Large intestine (tissue), 3 donors: ENCODE measurements at regions not wholly inside any gene's neighbourhood (a gene's known extent, or its start where the extent isn't known, plus 50 kb on each side); places are given as distances from the start of the nearest gene placed in this dataset.

ENCODE experiments used
- DNase-seq, 2 donors: peaks; one replicate each; pipeline versions ENCODE4 v3.0.0 to v3.0.0-alpha.2; 2013
- H3K27ac ChIP-seq: one replicate; pipeline ENCODE4 v1.5.1; 2013; ENCODE audit warnings: low read length
- H3K27me3 ChIP-seq: 2 replicates; pipeline ENCODE4 v1.6.1; 2013; ENCODE audit warnings: low read length; ENCODE audit not compliant: control insufficient read depth, insufficient read depth
- H3K36me3 ChIP-seq: 2 replicates; pipeline ENCODE4 v1.6.1; 2013; ENCODE audit warnings: low read length; ENCODE audit not compliant: control insufficient read depth, insufficient read depth
- H3K4me1 ChIP-seq: one replicate; pipeline ENCODE4 v1.6.1; 2013; ENCODE audit warnings: low read length; ENCODE audit not compliant: control insufficient read depth, insufficient read depth
- H3K4me3 ChIP-seq: one replicate; pipeline ENCODE4 v1.5.1; 2013; ENCODE audit warnings: low read length
- H3K9me3 ChIP-seq: one replicate; pipeline ENCODE4 v1.6.1; 2013; ENCODE audit warnings: mild to moderate bottlenecking, low read depth, low read length, moderate library complexity; ENCODE audit not compliant: control insufficient read depth
- WGBS: methylation state at CpG from one replicate; pipeline ENCODE4 v1.1.5; 2013; ENCODE audit warnings: low lambda C conversion rate; ENCODE audit not compliant: insufficient coverage; 5-methylcytosine and 5-hydroxymethylcytosine counted together

- Histone ChIP-seq H3K36me3 (no peaks in the 10 kb centered on the region), H3K4me1 (no peaks in the 10 kb centered on the region), H3K4me3 (no peak overlapping the region), H3K9me3 (peaks cover 3% of the 10 kb centered on the region), H3K27me3 (no peaks in the 10 kb centered on the region), H3K27ac (no peak overlapping the region)
- no peak for DNase-seq
- no CpG with 5 or more reads among the region's 7 CpGs for WGBS
Measured at GRCh38 chr2:216563646-216564045, 65.0 kb downstream of the RPL37A start.

GRCh38 chr2:216564611-216565010 lies 66.0 kb downstream of the RPL37A start:
- no peak overlapping the region for H3K27ac ChIP-seq
- no CpG with 5 or more reads among the region's 2 CpGs for WGBS
- H3K4me1 ChIP-seq, result no peaks in the 10 kb centered on the region
- no peak for DNase-seq
- peaks cover 3% of the 10 kb centered on the region for H3K9me3 ChIP-seq
- no peak overlapping the region for H3K4me3 ChIP-seq
- no peaks in the 10 kb centered on the region for H3K27me3 ChIP-seq
- H3K36me3 ChIP-seq, result no peaks in the 10 kb centered on the region

GRCh38 chr2:216565956-216566355 lies 67.3 kb upstream of the IGFBP2 start:
- H3K27me3 ChIP-seq, result no peaks in the 10 kb centered on the region
- no peak for DNase-seq
- 90% methylated on average over 2 of the region's 7 CpGs for WGBS
- H3K27ac ChIP-seq, result no peak overlapping the region
- peaks cover 3% of the 10 kb centered on the region for H3K9me3 ChIP-seq
- no peaks in the 10 kb centered on the region for H3K4me1 ChIP-seq
- H3K4me3 ChIP-seq, result no peak overlapping the region
- no peaks in the 10 kb centered on the region for H3K36me3 ChIP-seq

- Histone ChIP-seq H3K27ac (no peak overlapping the region), H3K36me3 (no peaks in the 10 kb centered on the region), H3K4me1 (no peaks in the 10 kb centered on the region), H3K4me3 (no peak overlapping the region), H3K27me3 (no peaks in the 10 kb centered on the region), H3K9me3 (peaks cover 3% of the 10 kb centered on the region)
- no peak for DNase-seq
- WGBS, result no CpG with 5 or more reads among the region's 3 CpGs
Measured at GRCh38 chr2:216568576-216568975, 64.6 kb upstream of the IGFBP2 start.

GRCh38 chr2:216569765-216570164 lies 63.5 kb upstream of the IGFBP2 start:
- no peak overlapping the region for H3K4me3 ChIP-seq
- no peaks in the 10 kb centered on the region for H3K27me3 ChIP-seq
- 100% methylated on average over 1 of the region's 5 CpGs for WGBS
- no peaks in the 10 kb centered on the region for H3K36me3 ChIP-seq
- no peak overlapping the region for H3K27ac ChIP-seq
- H3K9me3 ChIP-seq, result peaks cover 3% of the 10 kb centered on the region
- no peak for DNase-seq
- H3K4me1 ChIP-seq, result no peaks in the 10 kb centered on the region

GRCh38 chr2:216570357-216570756 lies 62.9 kb upstream of the IGFBP2 start:
- Histone ChIP-seq H3K9me3 (peaks cover 3% of the 10 kb centered on the region), H3K27ac (no peak overlapping the region), H3K4me1 (no peaks in the 10 kb centered on the region), H3K4me3 (no peak overlapping the region), H3K27me3 (no peaks in the 10 kb centered on the region), H3K36me3 (no peaks in the 10 kb centered on the region)
- no peak for DNase-seq
- WGBS, result no CpG with 5 or more reads among the region's 1 CpG

GRCh38 chr2:216571178-216571908 lies 61.9 kb upstream of the IGFBP2 start:
- no peaks in the 10 kb centered on the region for H3K27me3 ChIP-seq
- H3K4me1 ChIP-seq, result no peaks in the 10 kb centered on the region
- 92% methylated on average over 2 of the region's 3 CpGs for WGBS
- H3K27ac ChIP-seq, result no peak overlapping the region
- no peak overlapping the region for H3K4me3 ChIP-seq
- DNase-seq, result no peak
- H3K36me3 ChIP-seq, result no peaks in the 10 kb centered on the region
- peaks cover 3% of the 10 kb centered on the region for H3K9me3 ChIP-seq

GRCh38 chr2:216571909-216572513 lies 61.2 kb upstream of the IGFBP2 start:
- Histone ChIP-seq H3K36me3 (no peaks in the 10 kb centered on the region), H3K4me3 (no peak overlapping the region), H3K27ac (no peak overlapping the region), H3K4me1 (no peaks in the 10 kb centered on the region), H3K27me3 (no peaks in the 10 kb centered on the region), H3K9me3 (no peaks in the 10 kb centered on the region)
- no CpG with 5 or more reads among the region's 4 CpGs for WGBS
- no peak for DNase-seq

- WGBS, result no CpG with 5 or more reads among the region's 12 CpGs
- Histone ChIP-seq H3K27me3 (no peaks in the 10 kb centered on the region), H3K27ac (no peak overlapping the region), H3K4me3 (no peak overlapping the region), H3K36me3 (no peaks in the 10 kb centered on the region), H3K9me3 (no peaks in the 10 kb centered on the region), H3K4me1 (no peaks in the 10 kb centered on the region)
- no peak for DNase-seq
Measured at GRCh38 chr2:216572582-216573578, 60.3 kb upstream of the IGFBP2 start.

- no peak for DNase-seq
- H3K27ac ChIP-seq, result no peak overlapping the region
- H3K36me3 ChIP-seq, result no peaks in the 10 kb centered on the region
- no peaks in the 10 kb centered on the region for H3K4me1 ChIP-seq
- no peak overlapping the region for H3K4me3 ChIP-seq
- WGBS, result 17% methylated on average over 1 of the region's 2 CpGs
- H3K9me3 ChIP-seq, result no peaks in the 10 kb centered on the region
- no peaks in the 10 kb centered on the region for H3K27me3 ChIP-seq
Measured at GRCh38 chr2:216574046-216574445, 59.2 kb upstream of the IGFBP2 start.
